NCI-H1417 treated with DMSO at 0.1 percent for 48 hours (cell line): ENCODE measurements at regions not wholly inside any gene's neighbourhood (a gene's known extent, or its start where the extent isn't known, plus 50 kb on each side); places are given as distances from the start of the nearest gene placed in this dataset.
A peak's percentile ranks its signal among the peaks of the same experiment; 100 is the strongest.

ENCODE experiments used
- DNase-seq: peaks from one replicate; lab custom pipeline; 2025; lab: John Stamatoyannopoulos, UW

DNA sequence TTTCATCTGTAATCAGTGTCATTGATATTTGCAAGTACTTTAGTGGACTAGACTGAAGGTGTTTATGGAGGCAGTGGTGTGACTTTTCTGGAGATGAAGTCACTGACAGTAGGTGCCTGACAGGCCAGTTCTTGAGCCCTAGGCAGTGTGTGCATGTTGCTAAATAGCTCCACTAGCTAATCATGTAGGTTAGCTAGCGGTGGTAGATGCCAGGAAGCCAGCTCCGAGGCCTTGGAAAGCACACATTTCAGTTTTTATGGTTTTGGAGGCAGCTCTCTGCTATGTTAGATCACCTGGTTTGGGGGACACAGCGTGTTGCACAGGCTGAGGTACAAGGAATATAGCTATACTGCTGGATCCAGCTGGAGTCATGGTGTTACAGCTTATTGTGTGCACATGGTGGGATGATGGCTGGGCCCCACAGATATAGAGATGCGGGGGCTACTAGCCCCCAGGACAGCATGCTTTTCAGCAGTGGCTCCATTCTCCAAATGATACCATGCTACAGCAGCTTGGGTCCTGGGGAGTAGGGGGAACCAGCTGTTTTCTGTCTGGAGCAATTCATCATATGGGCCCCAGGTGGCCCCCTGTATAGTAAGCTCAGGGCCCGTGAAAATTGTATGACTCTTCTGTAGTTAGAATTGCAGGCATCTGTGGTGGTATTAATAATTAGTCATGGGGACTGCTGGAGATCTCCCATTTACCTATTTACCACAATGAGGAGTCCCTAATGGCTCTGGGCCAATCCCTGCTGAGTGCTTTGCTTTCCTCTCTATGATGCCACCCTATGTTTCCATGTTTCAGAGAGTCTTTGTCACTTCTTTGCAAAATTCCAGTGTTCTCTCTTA is 367.2 kb upstream of the LMO3 start:
- no peak for DNase-seq

- DNase-seq: no peak
Measured at GRCh38 chr12:16962889-16963288, 356.9 kb upstream of the LMO3 start.

DNA sequence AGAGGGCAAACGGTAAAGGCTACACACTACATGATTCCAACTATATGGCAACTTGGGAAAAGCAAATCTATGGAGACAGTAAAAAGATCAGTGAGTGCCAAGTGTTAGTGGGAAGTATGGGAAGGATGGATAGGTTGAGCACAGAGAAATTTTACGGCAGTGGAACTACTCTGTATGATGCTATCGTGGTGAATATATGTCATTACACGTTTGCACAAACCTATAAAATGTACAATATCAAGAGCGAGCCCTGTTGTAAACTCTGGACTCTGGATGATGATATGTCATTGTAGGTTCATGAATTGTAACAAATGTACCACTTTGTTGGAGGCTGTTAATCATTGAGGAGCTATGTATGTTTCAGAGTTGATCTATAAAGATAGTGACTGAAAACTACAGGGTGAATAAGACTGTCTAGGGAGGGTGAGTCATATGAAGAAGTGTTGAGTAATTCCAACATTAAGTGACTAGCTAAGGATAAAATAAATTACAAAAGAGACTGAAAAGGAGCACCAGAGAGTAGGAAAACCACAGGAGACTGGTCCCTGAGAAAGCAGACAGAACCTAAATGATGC is 349.2 kb upstream of the LMO3 start:
- DNase-seq: no peak

DNA sequence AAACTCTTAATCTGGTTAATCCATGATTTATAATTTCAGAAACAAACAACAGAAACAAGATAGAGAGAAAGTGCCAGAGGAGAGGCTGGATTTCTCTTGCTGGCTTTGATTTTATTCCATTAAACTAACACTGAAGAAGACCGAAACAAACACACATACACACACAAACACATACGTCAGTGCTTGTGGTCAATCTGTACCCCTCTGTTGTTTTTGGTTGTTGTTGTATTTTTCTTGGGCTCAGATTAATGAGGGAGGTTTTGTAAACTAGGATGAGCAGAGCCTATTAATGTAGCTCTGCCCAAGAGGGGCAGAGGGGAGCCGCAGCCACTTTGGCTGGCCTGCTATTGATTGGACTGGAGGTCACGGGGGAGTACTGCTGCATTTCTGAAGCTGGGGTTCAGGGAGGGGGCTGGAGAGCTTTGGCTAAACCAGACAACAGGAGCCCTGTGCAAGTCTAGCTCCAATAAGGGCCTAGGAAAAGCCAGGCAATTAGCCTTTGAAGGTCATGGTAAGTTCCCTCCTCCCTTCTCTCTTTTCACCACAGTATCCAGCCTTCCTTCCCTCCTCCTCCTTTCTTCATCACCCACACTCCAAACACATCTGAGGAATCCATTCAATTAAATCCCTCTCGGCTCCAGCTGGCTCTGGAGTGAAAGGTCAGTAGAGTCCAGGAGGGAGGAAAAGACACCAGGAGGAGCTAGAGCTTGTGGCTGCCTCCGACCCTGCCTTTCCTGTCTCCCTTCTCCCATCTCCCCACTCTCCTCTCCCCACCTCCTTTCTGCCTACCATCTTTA is 344.1 kb upstream of the LMO3 start:
- no peak for DNase-seq

DNA sequence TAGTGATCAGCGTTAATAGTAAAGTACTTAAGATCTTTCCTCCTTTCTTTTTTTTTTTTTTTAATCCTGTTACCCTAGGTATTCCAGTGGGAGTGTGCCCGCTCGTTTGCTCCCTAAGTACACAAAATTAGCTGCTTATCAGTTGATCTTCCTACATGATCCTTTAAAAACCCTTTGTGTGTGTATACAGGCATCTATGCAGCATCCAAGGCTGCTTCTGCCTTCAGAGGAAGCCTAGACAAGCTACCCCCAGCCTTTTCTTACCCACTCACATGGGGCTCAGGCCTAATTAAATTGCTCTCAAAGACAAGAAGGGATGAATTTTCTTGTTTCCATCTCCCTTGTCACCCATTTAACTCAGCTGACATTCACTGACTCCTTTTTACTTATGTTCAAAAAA is 343.4 kb upstream of the LMO3 start:
- DNase-seq: no peak

- no peak for DNase-seq
Measured at GRCh38 chr12:16946704-16947103, 340.7 kb upstream of the LMO3 start.

GRCh38 chr12:16939871-16940306 is 333.9 kb upstream of the LMO3 start:
- no peak for DNase-seq

DNA sequence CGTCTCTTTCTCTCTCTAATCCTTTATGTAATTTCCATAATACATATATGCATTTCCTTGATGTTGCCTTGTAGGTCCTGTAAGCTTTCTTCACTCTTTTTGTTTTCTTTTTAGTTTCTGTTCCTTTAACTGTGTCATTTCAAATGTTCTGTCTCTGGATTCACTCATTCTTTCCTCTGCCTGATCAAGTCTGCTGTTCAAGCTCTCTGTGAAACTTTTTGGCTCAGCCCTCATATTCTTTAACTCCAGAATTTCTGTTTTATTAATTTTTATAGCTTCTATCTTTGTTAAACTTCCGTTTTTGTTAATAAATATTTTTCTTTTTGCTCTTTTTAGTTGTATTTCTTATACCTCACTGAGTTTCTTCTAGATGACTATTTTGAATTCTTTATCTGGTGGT is 321.3 kb upstream of the LMO3 start:
- no peak for DNase-seq

DNA sequence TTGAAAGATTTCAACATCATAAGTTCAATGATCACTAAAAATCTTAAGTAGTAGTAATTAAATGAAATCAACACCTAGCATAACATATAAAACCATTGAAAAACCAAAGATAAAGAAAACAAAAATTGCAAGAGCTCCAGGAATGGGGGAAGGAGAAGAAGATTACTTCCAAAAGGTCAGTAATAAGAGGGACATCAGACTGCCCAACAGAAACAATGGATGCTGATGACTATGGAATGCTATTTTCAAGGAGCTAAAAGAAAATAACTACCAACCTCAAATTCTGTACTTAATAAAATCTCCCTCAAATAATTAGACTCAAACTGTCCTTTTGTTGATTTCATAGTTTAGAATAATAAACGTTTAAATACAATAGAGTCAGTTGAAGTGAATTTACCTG is 314.5 kb upstream of the LMO3 start:
- DNase-seq: no peak

DNA sequence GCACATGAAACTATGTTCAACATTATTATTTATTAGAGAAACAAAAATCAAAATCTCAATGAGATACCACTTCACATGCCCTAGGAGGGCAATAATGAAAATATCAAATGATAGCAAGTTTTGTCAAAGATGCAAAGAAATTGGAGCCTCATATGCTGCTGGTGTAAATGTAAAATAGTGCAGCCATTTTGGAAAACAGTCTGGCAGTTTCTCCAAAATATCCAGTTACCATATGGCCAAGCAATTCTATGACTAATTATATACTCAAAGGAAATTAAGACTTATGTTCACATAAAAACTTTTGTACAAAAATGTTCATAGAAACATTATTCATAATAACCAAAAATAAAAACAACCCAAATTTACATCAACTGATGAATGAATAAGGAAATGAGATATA is 313.6 kb upstream of the LMO3 start:
- DNase-seq: no peak

- no peak for DNase-seq
Measured at GRCh38 chr12:16914853-16915252, 308.9 kb upstream of the LMO3 start.

GRCh38 chr12:16913832-16914490 is 308.0 kb upstream of the LMO3 start:
- no peak for DNase-seq

- no peak for DNase-seq
Measured at GRCh38 chr12:16901946-16902345, 296.0 kb upstream of the LMO3 start.

- no peak for DNase-seq
Measured at GRCh38 chr12:16893426-16893825, 287.5 kb upstream of the LMO3 start.

DNA sequence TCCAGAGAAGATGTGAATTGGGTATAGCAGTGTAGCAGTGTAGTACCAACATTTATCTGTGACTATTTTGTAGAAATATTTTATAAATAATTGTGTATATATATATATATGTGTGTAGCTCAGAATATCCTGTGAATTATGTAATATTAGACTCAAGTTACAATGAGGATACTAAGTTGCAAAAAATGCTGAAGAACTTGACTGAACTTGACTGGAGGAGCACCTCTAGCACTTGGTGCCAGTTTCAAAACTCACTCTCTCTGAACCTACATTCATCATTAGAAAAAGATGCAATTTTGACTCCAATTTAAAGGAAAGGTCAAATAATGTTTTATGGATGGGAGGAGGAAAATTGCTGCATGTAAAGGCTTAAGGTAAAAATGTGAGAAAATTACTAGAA is 285.7 kb upstream of the LMO3 start:
- DNase-seq: no peak

GRCh38 chr12:16884819-16885218 is 278.9 kb upstream of the LMO3 start:
- no peak for DNase-seq

DNA sequence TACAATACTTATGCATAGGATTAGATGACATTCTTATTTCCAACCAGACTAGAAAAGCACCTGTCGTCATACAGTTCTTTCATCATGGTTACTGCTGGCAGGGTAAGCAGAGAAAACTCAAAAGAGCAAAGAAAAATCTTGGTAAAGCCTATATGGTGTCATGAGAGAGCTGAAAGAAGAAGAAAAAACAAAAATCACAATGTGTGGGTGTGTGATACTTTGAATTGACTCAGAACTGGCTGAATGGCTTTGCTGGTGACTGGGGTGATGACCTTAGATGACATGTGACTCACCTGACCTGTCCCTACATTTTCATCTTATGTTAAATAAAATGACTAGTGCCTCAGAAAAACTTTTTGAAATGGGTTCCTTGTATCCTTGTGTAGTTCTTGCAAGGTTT is 278.1 kb upstream of the LMO3 start:
- DNase-seq: no peak

- no peak for DNase-seq
Measured at GRCh38 chr12:16881986-16882570, 276.1 kb upstream of the LMO3 start.

- DNase-seq: peak; percentile 93
Measured at GRCh38 chr12:16880864-16881285, 274.9 kb upstream of the LMO3 start.

- DNase-seq: no peak
Measured at GRCh38 chr12:16870845-16871244, 264.9 kb upstream of the LMO3 start.

- DNase-seq: no peak
Measured at GRCh38 chr12:16863742-16864141, 257.8 kb upstream of the LMO3 start.

DNA sequence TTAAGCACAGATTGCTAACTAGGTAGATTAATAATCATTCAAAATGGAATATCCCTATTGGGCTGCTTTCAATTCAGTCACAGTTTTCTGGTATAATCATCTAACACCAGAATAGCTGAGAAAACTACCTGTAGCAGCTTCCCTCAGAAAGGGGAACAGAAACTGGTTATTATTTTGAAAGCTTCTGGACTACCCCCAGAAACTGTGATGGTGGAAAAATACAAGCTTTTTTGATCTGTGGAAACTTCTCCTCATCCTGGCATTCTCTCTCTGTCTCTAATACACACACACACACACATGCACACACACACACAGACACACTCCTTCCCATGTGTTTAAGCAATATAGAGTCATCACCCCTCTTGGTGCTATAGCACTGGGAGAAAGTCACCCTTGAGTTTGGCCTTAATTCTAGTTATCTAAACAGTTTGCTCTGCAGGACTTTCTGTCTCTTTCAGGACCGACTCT is 251.5 kb upstream of the LMO3 start:
- no peak for DNase-seq
